Tibial artery (tissue), 4 donors: ENCODE measurements at regions not wholly inside any gene's neighbourhood (a gene's known extent, or its start where the extent isn't known, plus 50 kb on each side); places are given as distances from the start of the nearest gene placed in this dataset.

Experiments
- DNase-seq, 2 donors: peaks; one replicate each; pipeline ENCODE4 v3.0.0-alpha.2; 2019
- H3K27ac ChIP-seq, 2 donors: fragments of 200-600 bp; sonication (generic) in 1 of 2; 1 replicate in 1 of 2; 2 replicates in 1 of 2; pipeline ENCODE4 v1.5.1; 2018 to 2019; ENCODE audit warnings: mild to moderate bottlenecking in 1 of 2
- H3K27me3 ChIP-seq, 2 donors: fragments of 200-600 bp; sonication (generic) in 1 of 2; one replicate each; pipeline versions ENCODE4 v1.5.1 to v1.6.0; 2016 to 2019
- H3K36me3 ChIP-seq, 3 donors: fragments of 200-600 bp; sonication (generic) in 2 of 3; one replicate each; pipeline ENCODE4 v1.5.1; 2016 to 2019; ENCODE audit warnings: mild to moderate bottlenecking in 2 of 3
- H3K4me1 ChIP-seq, 4 donors: fragments of 200-600 bp; sonication (generic) in 2 of 4; 1 replicate in 3 of 4; 2 replicates in 1 of 4; pipeline ENCODE4 v1.5.1; 2016 to 2019
- H3K4me3 ChIP-seq, 2 donors: fragments of 200-600 bp; sonication (generic) in 1 of 2; 1 replicate in 1 of 2; 2 replicates in 1 of 2; pipeline ENCODE4 v1.5.1; 2018 to 2019; ENCODE audit warnings: mild to moderate bottlenecking in 2 of 2
- H3K9me3 ChIP-seq, 3 donors: fragments of 200-600 bp; sonication (generic) in 1 of 3; one replicate each; pipeline ENCODE4 v1.5.1; 2016 to 2019
- CTCF ChIP-seq, 2 experiments: fragments of 200-600 bp in 1 of 2; fragments of 450-650 bp in 1 of 2; IDR thresholded peaks; one replicate each; pipeline ENCODE4 v1.5.1; 2017 to 2019; ENCODE audit warnings: antibody characterized with exemption in 2 of 2, mild to moderate bottlenecking in 1 of 2, moderate library complexity in 1 of 2
- intact Hi-C: fragments of 100-400 bp; cut with DNase I; formaldehyde crosslinking; loops from one replicate; pipeline ENCODE4 v1.15.0; 2023; ENCODE audit warnings: low total_unique reads

- Histone ChIP-seq H3K36me3 (no peaks in the 10 kb centered on the region), H3K27me3 (no peaks in the 10 kb centered on the region), H3K4me3 (no peak overlapping the region), H3K4me1 (no peaks in the 10 kb centered on the region), H3K9me3 (no peaks in the 10 kb centered on the region), H3K27ac (no peak overlapping the region)
- TF ChIP-seq CTCF (IDR thresholded peaks at IDR 0.05) = no peak
- no peak for DNase-seq
- intact Hi-C loops = no loop called here
These were observed 119.6 kb downstream of the NPIPB5 start for GRCh38 chr16:22630242-22630641.

GRCh38 chr16:22631264-22631663, 120.6 kb downstream of the NPIPB5 start:
- Histone ChIP-seq H3K4me1 (no peaks in the 10 kb centered on the region), H3K4me3 (no peak overlapping the region), H3K36me3 (no peaks in the 10 kb centered on the region), H3K27me3 (no peaks in the 10 kb centered on the region), H3K27ac (no peak overlapping the region), H3K9me3 (no peaks in the 10 kb centered on the region)
- TF ChIP-seq CTCF (IDR thresholded peaks at IDR 0.05) = no peak
- intact Hi-C loops = no loop called here
- no peak for DNase-seq

GRCh38 chr16:22632606-22633005, 121.9 kb downstream of the NPIPB5 start:
- Histone ChIP-seq H3K9me3 (peaks cover 0 to 5% (median 3%) of the 10 kb centered on the region in 3 donors), H3K36me3 (no peaks in the 10 kb centered on the region), H3K4me3 (no peak overlapping the region), H3K27ac (no peak overlapping the region), H3K4me1 (no peaks in the 10 kb centered on the region), H3K27me3 (peaks cover 0 to 4% of the 10 kb centered on the region in 2 donors)
- no peak for DNase-seq
- TF ChIP-seq CTCF (IDR thresholded peaks at IDR 0.05) = no peak
- intact Hi-C loops = no loop called here

- H3K36me3 ChIP-seq = no peaks in the 10 kb centered on the region
- TF ChIP-seq CTCF (IDR thresholded peaks at IDR 0.05) = no peak
- DNase-seq = no peak
- no peaks in the 10 kb centered on the region for H3K4me1 ChIP-seq
- intact Hi-C loops = no loop called here
- H3K27ac ChIP-seq = no peak overlapping the region
- no peak overlapping the region for H3K4me3 ChIP-seq
- peaks cover 0 to 4% of the 10 kb centered on the region in 2 donors for H3K27me3 ChIP-seq
- H3K9me3 ChIP-seq = peaks cover 0 to 8% (median 5%) of the 10 kb centered on the region in 3 donors
These were observed 122.6 kb downstream of the NPIPB5 start for GRCh38 chr16:22633280-22633679.

- Histone ChIP-seq H3K27ac (no peak overlapping the region), H3K27me3 (peaks cover 0 to 4% of the 10 kb centered on the region in 2 donors), H3K4me1 (no peaks in the 10 kb centered on the region), H3K9me3 (peaks cover 0 to 8% (median 5%) of the 10 kb centered on the region in 3 donors), H3K4me3 (no peak overlapping the region), H3K36me3 (no peaks in the 10 kb centered on the region)
- TF ChIP-seq CTCF (IDR thresholded peaks at IDR 0.05) = no peak
- DNase-seq = no peak
- intact Hi-C loops = no loop called here
These were observed 123.1 kb downstream of the NPIPB5 start for GRCh38 chr16:22633799-22634198.

GRCh38 chr16:22634954-22635353, 124.3 kb downstream of the NPIPB5 start:
- Histone ChIP-seq H3K4me3 (no peak overlapping the region), H3K27ac (no peak overlapping the region), H3K9me3 (peaks cover 0 to 8% (median 5%) of the 10 kb centered on the region in 3 donors), H3K4me1 (no peaks in the 10 kb centered on the region), H3K27me3 (peaks cover 0 to 4% of the 10 kb centered on the region in 2 donors), H3K36me3 (no peaks in the 10 kb centered on the region)
- TF ChIP-seq CTCF (IDR thresholded peaks at IDR 0.05) = no peak
- DNase-seq = no peak
- intact Hi-C loops = no loop called here
